HAP-1 (cell line): ENCODE measurements at regions not wholly inside any gene's neighbourhood (a gene's known extent, or its start where the extent isn't known, plus 50 kb on each side); places are given as distances from the start of the nearest gene placed in this dataset.
"Not testable (repeated sequence)": the region's sequence is repeated elsewhere in the genome, so short reads cannot be mapped to it uniquely, and the experiment has no call there.

ENCODE experiments used
- DNase-seq, 2 experiments: peaks; one replicate each; pipeline ENCODE4 v3.0.0-alpha.2; 2016 to 2020; ENCODE audit warnings: low spot score in 2 of 2
- H3K27me3 ChIP-seq: fragments of 250-450 bp; sonication (Bioruptor Pico); 2 replicates; pipeline ENCODE4 v1.5.1; 2020; ENCODE audit warnings: low read depth, mild to moderate bottlenecking, moderate library complexity
- H3K36me3 ChIP-seq: fragments of 250-450 bp; sonication (Bioruptor Pico); replicated peaks from 2 replicates; pipeline ENCODE4 v1.5.1; 2020; ENCODE audit warnings: mild to moderate bottlenecking
- H3K4me1 ChIP-seq: fragments of 250-450 bp; sonication (Bioruptor Pico); 2 replicates; pipeline ENCODE4 v1.5.1; 2020; ENCODE audit warnings: mild to moderate bottlenecking
- H3K4me3 ChIP-seq: fragments of 250-450 bp; sonication (Bioruptor Pico); 2 replicates; pipeline ENCODE4 v1.5.1; 2020; ENCODE audit warnings: mild to moderate bottlenecking, moderate library complexity
- H3K9me3 ChIP-seq: fragments of 250-450 bp; sonication (Bioruptor Pico); 2 replicates; pipeline ENCODE4 v1.5.1; 2020; ENCODE audit warnings: mild to moderate bottlenecking, moderate library complexity
- in situ Hi-C: fragments of 300-500 bp; cut with MboI; formaldehyde crosslinking; loops from 3 replicates; pipeline ENCODE4 v1.14.3; 2020; ENCODE audit warnings: low sequenced_read_pairs, inconsistent platforms, mixed read lengths

DNA sequence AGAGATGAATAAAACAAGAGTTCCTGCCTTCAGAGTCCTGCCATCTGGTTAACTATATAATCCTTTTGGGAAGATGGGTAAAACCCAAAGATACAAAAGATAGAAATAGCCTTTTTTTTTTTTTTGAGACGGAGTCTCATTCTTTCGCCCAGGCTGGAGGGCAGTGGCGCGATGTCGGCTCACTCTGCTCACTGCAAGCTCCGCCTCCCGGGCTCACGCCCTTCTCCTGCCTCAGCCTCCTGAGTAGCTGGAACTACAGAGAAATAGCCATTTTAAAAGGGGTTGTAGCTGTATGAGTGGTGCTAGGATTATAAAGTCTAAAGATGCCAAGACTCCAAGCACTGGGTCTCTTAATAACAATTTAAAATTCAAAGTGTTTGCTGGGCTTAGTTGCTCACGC is 97.2 kb downstream of the KDR start:
- in situ Hi-C loops = no loop called here
- Histone ChIP-seq H3K4me1 (0 out of 2 replicates have a peak, but pooled peaks cover 5% of the 10 kb centered on the region), H3K4me3 (no peak overlapping the region), H3K27me3 (no peaks in the 10 kb centered on the region; the same call in 1 of the 2 replicates), H3K36me3 (no peaks in the 10 kb centered on the region), H3K9me3 (no peaks in the 10 kb centered on the region)
- no peak for DNase-seq

DNA sequence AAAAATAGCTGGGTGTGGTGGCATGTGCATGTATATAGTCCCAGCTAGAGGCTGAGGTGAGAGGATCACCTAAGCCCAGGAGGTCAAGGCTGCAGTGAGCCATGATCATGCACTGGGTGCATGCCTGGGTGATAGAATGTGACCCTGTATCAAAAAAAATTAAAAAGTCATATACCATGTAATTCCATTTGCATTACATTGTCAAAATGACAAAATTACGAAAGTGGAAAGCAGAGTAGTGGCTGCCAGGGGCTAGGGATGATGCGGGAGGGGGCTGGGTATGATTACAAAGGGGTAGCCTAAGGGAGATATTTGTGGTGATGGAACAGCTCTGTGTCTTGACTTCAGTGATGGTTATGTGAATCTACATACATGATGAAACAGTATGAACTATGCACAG is 97.8 kb downstream of the KDR start:
- H3K4me3 ChIP-seq = no peak overlapping the region
- DNase-seq = no peak
- H3K9me3 ChIP-seq = no peaks in the 10 kb centered on the region
- H3K27me3 ChIP-seq = no peaks in the 10 kb centered on the region; the same call in 1 of the 2 replicates
- 0 out of 2 replicates have a peak, but pooled peaks cover 5% of the 10 kb centered on the region for H3K4me1 ChIP-seq
- in situ Hi-C loops = no loop called here
- no peaks in the 10 kb centered on the region for H3K36me3 ChIP-seq

DNA sequence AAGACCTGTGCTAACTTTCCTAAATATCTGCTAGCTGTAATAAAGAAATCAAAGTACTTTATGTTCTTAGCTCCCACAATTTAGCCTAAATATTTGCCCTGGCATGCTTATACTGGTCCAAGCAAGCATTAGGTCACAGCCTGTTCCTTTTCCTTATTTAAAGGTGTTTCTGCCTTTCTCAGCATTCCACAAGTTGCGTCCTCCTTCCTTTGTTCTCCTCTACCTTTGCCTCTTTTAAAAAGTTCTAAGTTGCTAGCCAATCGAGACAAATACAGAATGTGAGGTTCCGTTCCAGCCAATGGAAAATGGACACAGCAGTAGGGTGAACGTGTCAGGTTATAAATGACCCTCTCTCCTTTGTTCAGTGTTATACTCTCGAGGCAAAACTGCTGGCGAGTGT is 99.9 kb downstream of the KDR start:
- H3K27me3 ChIP-seq, in situ Hi-C loops, H3K4me1 ChIP-seq, DNase-seq, H3K4me3 ChIP-seq, H3K9me3 ChIP-seq, H3K36me3 ChIP-seq: not testable (repeated sequence)

DNA sequence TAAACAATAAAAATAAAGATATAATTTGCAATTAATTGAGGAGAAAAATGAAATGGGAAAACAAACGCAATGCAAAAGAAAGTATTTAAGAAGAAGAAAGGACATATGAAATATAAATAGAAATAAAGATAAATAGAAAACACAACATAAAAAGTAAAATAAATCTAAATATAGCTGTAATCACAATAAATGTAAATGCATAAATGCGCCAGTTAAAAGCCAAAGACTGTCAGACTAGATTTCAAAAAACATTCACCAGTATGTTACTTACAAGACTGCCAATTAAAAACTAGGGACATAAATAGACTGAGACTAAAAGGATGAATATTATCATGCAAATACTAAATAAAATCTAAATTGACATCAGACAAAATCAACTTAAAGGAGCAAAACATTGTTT is 102.4 kb downstream of the KDR start:
- in situ Hi-C loops = no loop called here
- Histone ChIP-seq H3K4me1 (no peaks in the 10 kb centered on the region), H3K4me3 (no peak overlapping the region), H3K36me3 (no peaks in the 10 kb centered on the region), H3K9me3 (no peaks in the 10 kb centered on the region), H3K27me3 (no peaks in the 10 kb centered on the region; the same call in 1 of the 2 replicates)
- DNase-seq = no peak

- no peaks in the 10 kb centered on the region for H3K4me1 ChIP-seq
- H3K36me3 ChIP-seq = no peaks in the 10 kb centered on the region
- no peak for DNase-seq
- no peaks in the 10 kb centered on the region; the same call in 1 of the 2 replicates for H3K27me3 ChIP-seq
- in situ Hi-C loops = no loop called here
- H3K9me3 ChIP-seq = no peaks in the 10 kb centered on the region
- H3K4me3 ChIP-seq = no peak overlapping the region
Observed at GRCh38 chr4:55021214-55021613, 104.2 kb downstream of the KDR start.

DNA sequence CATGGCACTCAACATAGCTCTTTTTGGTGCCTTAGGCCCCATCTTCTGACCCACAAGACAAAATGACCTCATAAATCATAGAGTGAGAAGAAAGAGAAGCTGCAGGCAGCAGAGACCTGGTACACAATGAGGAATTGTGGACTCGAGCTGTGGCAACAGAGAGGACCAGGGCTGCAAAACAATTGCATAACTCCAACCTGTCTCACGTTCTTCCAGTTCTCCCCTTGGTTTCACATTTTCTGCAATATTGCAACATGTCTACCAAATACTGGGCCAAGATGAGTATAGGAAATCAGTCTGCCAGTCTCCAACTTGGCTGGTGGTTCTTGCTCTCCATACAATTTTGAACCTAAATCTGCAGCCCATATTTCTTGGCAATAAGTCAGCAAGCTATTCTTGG is 105.3 kb downstream of the KDR start:
- no peak for DNase-seq
- Histone ChIP-seq H3K4me3 (no peak overlapping the region), H3K9me3 (no peaks in the 10 kb centered on the region), H3K4me1 (no peaks in the 10 kb centered on the region), H3K36me3 (no peaks in the 10 kb centered on the region), H3K27me3 (no peaks in the 10 kb centered on the region; the same call in 1 of the 2 replicates)
- in situ Hi-C loops = no loop called here

GRCh38 chr4:55018978-55019377 is 106.4 kb downstream of the KDR start:
- in situ Hi-C loops = no loop called here
- no peak for DNase-seq
- H3K36me3 ChIP-seq = no peaks in the 10 kb centered on the region
- no peaks in the 10 kb centered on the region for H3K4me1 ChIP-seq
- no peaks in the 10 kb centered on the region for H3K27me3 ChIP-seq
- H3K9me3 ChIP-seq = no peaks in the 10 kb centered on the region
- H3K4me3 ChIP-seq = no peak overlapping the region

- Histone ChIP-seq H3K4me3 (no peak overlapping the region), H3K9me3 (no peaks in the 10 kb centered on the region), H3K27me3 (no peaks in the 10 kb centered on the region), H3K36me3 (no peaks in the 10 kb centered on the region), H3K4me1 (no peaks in the 10 kb centered on the region)
- no peak for DNase-seq
- in situ Hi-C loops = no loop called here
Observed at GRCh38 chr4:55018521-55018920, 106.9 kb downstream of the KDR start.

- no peaks in the 10 kb centered on the region for H3K36me3 ChIP-seq
- H3K4me1 ChIP-seq = no peaks in the 10 kb centered on the region
- H3K27me3 ChIP-seq = no peaks in the 10 kb centered on the region
- in situ Hi-C loops = no loop called here
- no peak for DNase-seq
- no peaks in the 10 kb centered on the region for H3K9me3 ChIP-seq
- H3K4me3 ChIP-seq = no peak overlapping the region
Observed at GRCh38 chr4:55017406-55017805, 108.0 kb downstream of the KDR start.

- Histone ChIP-seq H3K4me1 (no peaks in the 10 kb centered on the region), H3K4me3 (no peak overlapping the region)
Observed at GRCh38 chr4:55016131-55016530, 109.3 kb downstream of the KDR start.

GRCh38 chr4:55014876-55015275 is 110.5 kb downstream of the KDR start:
- Histone ChIP-seq H3K9me3 (no peaks in the 10 kb centered on the region), H3K4me3 (no peak overlapping the region), H3K27me3 (no peaks in the 10 kb centered on the region; the same call in 1 of the 2 replicates), H3K4me1 (no peaks in the 10 kb centered on the region), H3K36me3 (no peaks in the 10 kb centered on the region)
- in situ Hi-C loops = no loop called here
- DNase-seq = no peak

More at GRCh38 chr4:55016131-55016530, 109.3 kb downstream of the KDR start:
- Histone ChIP-seq H3K9me3 (no peaks in the 10 kb centered on the region), H3K36me3 (no peaks in the 10 kb centered on the region), H3K27me3 (no peaks in the 10 kb centered on the region; the same call in 1 of the 2 replicates)
- in situ Hi-C loops = no loop called here
- DNase-seq = no peak

GRCh38 chr4:55013431-55013955 is 111.9 kb downstream of the KDR start:
- in situ Hi-C loops = no loop called here
- Histone ChIP-seq H3K4me3 (no peak overlapping the region), H3K9me3 (no peaks in the 10 kb centered on the region), H3K4me1 (no peaks in the 10 kb centered on the region), H3K27me3 (no peaks in the 10 kb centered on the region; the same call in 1 of the 2 replicates), H3K36me3 (no peaks in the 10 kb centered on the region)
- DNase-seq = no peak

DNA sequence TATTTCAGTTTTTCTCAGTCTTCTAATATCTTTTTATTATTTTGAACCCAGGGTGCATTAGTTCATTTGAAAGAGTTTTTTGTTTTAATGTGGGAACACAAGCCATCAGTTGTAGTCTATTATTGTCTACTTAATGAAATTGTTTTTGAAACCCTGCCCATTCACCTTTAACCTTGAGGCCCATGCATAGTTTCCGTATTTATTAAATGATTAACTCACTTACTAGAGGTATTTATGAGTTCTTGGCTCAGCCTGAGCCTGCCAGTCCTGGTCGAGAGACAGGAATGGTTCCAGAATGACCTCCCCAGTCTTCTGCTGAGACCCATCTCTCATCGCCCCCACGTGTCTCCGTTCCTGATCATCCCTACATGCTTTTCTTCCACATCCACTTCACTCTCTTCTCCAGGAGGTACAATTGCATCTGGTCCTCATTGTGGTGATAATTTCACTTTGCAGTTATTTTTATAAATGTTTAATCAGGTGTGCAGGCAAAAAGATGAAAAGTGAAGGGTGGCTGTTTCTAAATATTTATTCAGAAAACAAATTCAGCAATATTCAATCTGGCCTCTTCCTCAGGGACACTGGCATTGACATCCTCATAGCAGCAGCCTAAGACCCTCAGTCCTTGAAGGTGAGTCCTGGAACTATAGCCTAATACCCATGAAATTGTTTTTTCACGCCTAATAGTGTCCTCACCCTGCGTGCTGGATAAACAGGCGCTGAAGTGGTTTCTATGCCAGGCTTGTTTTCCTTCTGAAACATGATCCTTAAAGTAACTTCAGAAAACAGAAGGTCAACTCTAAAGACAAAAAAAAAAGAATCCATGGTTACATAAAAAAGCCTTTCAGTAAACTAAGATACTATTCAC is 112.8 kb downstream of the KDR start:
- H3K27me3 ChIP-seq = no peaks in the 10 kb centered on the region; the same call in 1 of the 2 replicates
- no peak overlapping the region for H3K4me3 ChIP-seq
- no peaks in the 10 kb centered on the region for H3K36me3 ChIP-seq
- in situ Hi-C loops = no loop called here
- no peak for DNase-seq
- H3K9me3 ChIP-seq = no peaks in the 10 kb centered on the region
- no peaks in the 10 kb centered on the region for H3K4me1 ChIP-seq

GRCh38 chr4:55011761-55012160 is 113.6 kb downstream of the KDR start:
- DNase-seq = no peak
- in situ Hi-C loops = no loop called here
- H3K4me1 ChIP-seq = no peaks in the 10 kb centered on the region
- H3K9me3 ChIP-seq = no peaks in the 10 kb centered on the region
- H3K27me3 ChIP-seq = no peaks in the 10 kb centered on the region; the same call in 1 of the 2 replicates
- H3K36me3 ChIP-seq = no peaks in the 10 kb centered on the region
- no peak overlapping the region for H3K4me3 ChIP-seq
